HG03521 (cell line): ENCODE measurements at regions not wholly inside any gene's neighbourhood (a gene's known extent, or its start where the extent isn't known, plus 50 kb on each side); places are given as distances from the start of the nearest gene placed in this dataset.

Experiments used
- ATAC-seq: cut with Tn5 transposase; IDR thresholded peaks from one replicate; pipeline ENCODE4 v1.9.1; 2021; ENCODE audit warnings: mild to moderate bottlenecking, moderate library complexity; ENCODE audit not compliant: unreplicated experiment

DNA sequence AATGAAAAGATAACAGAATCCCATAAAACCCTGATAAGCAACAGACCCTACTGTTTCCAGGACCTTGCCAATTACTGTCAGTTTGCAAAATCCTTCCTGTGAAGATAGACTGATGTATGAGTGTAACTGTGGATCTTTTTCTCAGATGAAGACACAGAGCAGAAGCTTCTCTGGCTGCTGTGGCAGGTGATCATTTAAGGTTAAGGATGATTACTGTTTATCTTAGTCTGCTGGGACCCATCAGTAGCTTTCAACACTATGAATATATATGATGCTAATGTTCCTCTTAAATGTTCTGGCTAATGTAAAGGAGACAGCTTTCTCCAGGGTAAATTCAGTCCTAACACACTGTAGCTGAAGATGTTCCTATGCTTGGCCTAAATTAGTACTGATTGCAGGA, 56.0 kb upstream of the CTTNBP2 start:
- no peak for ATAC-seq

DNA sequence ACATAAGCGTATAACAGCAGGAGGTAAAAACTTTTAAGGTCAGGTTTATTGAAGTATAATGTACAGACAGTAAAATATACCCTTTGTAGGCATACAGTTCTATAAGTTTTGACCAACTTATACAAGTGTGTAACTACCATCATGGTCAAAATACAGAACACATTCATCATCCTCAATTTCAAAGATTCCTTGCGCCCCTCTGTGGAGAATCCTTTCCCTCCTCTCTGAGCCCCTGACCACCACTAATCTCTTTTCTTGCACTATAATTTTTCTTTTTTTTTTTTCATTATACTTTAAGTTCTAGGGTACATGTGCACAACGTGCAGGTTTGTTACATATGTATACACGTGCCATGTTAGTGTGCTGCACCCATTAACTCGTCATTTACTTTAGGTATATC, 58.1 kb upstream of the CTTNBP2 start:
- no peak for ATAC-seq

DNA sequence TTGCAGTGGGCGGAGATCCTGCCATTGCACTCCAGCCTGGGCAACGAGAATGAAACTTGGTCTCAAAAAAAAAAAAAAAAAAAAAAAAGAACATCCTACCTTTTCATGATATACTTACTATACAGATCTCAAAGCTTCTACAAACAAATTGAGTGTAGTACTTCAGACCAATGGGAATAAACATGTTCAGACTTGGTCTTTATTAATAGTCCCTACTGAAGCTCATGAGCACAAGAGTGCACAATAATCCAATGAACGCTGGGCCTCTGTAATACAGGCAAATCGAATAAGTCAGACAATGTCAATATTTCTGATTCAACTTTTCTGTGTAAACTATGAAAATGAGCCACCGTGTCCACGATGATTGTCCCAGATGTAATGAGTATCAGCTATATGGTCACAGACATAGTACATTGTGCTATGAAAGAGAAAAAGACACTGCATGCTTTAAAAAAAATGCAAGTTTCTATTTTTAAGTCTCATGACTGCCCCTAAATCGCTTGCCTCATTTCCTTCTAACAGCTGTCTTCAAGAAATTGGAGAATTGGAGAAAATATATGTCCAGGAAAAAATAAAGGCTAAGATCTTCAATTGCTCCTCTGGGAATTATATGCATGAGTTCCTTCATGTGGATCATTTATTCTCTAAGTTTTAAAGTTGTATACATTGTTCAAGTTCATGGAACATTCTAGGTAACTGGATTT, 64.0 kb upstream of the CTTNBP2 start:
- no peak for ATAC-seq

DNA sequence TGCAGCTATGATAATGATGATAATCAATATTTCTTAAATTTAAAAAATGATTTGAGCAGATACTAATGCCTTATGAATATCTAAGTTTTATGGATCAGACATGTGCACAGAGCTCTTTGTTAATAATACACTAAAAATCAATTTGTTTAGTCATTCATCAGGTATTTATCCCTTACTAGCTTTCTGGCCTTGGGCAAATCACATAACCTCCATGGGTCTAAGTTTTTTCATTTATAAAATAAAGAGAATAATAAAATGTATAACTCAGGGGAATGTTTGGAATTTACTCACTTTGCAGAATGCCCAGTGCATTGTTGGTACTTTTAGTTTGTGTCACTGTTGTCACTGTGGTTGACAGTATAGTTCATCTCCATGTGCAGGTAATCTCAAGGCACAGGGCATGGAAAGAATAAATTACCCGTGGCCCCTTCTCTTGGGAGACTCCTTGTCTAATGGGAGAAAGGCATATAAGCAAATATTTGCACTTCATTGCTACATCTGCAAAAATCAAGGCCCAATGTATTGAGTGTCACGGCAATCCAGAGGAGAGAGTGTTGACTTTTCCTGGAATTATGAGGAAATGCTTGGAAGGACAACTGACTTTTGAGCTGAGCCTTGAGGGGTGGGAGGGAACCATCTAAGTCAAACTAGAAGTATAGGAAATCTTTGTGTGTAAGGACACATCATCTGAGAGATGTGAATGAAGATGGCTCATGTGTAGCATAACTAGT, 64.7 kb upstream of the CTTNBP2 start:
- no peak for ATAC-seq

DNA sequence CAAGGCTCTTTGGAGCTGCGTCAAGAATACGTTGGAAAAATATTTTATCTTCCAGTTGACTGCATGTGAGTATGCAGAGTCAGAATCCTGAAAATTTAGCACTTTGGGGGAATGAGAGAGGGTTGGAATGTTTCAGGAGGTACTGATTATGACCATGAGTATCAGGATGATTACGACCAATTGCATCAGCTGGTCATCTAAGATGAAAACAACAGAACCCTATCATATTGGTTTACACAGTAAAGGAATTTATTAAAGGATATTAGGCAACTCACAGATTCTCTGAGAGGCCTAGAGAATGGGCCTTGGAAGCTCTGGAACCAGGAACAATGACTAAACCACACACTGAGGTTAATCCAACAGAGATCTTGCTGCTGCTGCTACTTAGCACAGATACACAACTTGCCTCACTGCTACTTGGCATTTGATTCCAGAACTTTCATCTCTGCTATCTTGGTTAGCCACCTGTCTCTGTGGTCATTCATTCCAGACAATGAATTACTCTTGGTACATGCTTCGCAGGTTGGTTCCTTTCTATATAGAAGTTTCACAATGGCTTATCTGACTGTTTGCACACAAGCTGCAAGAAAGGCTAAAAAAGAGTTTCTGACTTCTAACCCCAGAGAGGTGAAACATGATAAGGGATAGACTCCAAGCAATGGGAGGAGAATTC, 68.0 kb upstream of the CTTNBP2 start:
- no peak for ATAC-seq

DNA sequence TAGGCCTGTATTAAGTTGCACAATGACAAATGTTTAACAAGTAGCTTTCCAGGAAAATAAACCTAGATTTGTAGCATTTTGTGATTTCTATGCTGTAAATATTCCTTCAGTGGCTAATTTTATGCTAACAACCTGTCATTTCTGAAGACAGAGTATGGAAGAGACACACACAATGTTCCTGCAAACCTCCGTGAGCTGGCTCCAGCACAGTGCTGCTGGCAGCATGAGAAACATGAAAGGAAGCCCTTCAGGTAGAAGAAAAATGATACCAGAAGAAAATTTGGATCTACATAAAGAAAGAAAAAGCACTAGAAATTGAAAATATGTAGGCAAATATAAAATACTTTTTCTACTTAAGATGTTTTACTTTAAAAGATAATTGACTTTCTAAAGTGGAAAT, 69.5 kb upstream of the CTTNBP2 start:
- no peak for ATAC-seq

DNA sequence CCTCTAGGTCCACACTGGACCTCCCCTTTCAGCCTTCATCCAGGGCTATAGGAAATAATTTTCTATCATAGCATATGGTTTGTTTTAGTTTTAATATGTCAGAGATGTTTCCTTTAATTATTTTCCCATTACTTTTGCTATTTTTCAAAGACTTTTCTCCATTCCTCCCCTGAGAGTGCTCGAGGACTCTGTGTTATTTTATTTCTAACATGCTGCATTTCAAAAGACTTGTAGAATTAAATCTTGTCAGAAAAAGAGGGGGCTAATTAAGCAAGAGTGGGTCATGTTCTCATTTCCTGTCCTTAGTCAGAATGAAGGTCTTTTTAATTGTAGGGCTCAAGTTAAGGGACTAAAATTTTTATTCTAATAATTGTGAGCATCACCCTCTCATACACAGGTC, 71.6 kb upstream of the CTTNBP2 start:
- ATAC-seq, result no peak

DNA sequence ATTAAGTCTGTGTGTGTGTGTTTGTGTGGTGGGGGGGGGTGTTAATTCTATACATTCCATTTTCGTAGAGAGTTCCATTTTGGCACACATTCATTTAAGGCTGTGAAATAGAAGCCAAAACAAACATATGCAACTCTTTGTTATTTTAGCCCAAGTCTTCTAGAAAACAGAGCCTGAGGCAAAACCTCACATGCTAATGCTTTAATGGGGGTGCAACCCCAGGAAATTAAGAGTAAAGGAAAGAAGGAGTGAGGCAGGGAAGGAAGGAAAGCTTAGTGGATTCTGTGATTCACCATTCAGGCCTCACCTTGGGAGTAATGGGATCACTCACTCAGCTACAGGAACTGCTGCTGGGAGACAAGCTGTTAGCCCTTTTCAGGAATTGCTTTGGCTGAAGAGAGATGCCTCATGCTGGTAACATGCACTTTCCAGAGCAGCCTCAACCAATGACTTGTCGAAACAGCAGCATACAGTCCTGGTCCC, 73.0 kb upstream of the CTTNBP2 start:
- ATAC-seq, result no peak

DNA sequence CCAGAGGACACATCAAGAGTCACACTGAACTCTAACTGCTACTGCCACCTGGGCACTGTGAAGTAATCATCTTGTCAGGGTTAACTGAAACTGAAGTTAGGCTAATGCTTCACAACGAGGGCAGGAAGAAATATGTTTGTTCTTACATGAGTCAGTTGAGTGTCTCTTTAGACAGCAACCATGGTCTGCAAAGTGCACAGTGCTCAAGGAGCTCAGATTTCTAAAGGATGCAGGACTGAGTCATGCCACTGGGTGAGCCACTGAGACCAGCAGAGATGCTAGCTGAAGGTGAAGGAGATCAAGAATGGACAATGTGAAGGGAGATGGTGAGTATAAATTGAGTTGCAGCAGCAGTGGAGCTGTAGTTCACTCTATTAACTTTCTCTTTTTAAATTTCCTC, 76.0 kb upstream of the CTTNBP2 start:
- no peak for ATAC-seq

DNA sequence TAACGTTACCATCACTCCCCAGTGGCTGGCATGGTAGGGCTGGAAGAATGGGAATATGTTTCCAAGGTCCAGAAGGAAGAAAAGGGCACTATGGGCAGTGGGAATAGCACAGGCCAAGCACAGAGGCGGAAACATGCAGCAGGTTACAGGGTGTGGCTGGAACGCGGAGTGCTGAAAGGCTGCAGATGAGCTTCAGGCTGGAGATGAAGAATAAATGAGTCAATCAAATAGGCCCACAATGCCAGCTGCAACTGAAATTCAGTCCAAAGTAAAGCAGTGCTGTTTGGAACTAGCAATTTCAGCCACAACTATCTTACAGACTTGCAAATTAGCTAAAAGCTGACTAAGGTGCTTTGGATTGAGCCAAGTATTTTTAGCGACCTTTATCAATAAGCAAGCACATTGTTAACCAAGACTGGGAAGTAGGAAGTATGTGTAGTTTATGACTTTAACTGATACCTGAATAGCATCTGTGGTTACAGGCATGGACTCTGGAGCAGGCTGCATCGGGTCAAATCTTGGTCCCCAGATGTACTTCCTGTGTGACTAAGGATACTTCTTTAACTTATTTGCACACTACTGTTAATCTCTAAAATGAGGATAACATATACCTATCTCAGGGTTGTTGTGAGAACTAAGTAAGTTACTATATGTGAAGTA, 77.5 kb upstream of the CTTNBP2 start:
- ATAC-seq, result no peak

DNA sequence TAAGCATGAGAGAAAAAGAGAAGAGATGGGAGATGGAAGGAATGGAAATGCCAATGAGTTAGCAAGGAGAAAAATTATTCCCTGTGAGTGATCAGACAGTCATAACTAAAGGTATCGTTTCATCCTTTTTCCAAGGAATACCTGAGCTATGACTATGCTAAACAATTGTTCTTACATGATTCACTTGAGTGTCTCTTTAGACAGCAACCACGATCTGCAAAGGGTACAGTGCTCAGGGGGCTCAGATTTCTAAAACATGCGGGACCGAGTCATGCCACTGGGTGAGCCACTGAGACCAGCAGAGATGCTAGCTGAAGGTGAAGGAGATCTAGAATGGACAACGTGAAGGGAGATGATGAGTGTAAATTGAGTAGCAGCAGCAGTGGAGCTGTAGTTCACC, 78.0 kb upstream of the CTTNBP2 start:
- ATAC-seq, result no peak

DNA sequence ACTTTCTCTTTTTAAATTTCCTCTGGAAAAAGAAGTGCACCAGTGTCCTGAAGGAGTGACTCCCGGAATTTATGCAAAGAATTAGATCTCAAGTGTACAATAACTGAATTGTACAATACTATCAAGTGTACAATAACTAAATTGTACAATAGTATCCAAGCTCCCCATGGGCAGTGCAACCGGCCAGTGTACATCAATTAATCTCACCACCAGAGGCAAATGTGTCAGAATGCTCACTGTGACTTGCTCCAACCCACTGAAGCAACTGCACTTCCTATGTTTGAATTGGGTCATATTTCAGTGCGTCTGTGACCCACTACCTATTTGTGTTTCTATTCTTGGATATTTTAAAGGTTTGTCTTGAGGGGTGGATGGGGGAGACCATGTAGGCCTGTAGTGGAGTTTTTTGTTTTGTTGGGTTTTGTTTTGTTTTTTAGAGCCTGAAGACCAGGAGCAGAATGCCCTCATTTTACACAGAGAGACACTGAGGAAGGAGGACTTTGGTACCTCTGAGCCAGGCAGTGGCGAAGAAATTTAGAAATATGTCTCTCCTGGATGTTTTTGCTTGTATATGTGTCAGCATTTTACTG, 78.5 kb upstream of the CTTNBP2 start:
- ATAC-seq, result no peak

DNA sequence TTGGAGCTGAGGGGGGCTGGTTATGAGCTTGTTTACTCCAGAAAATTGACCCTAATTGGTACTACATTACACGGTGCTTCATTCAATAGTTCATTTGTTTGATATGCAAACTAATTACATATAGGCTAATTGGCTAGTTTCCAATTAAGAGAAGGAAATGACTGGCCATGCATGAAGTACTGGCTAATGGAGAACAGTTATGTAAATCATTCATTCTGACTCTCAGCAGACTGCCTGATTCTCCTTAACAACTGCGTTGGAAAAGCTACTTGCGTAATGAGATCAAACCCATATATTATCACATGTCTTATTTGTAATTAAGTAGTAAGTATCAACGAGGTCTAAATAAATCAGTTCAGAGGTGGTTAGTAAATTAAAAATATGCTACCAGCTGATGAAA, 81.8 kb upstream of the CTTNBP2 start:
- ATAC-seq, result no peak

DNA sequence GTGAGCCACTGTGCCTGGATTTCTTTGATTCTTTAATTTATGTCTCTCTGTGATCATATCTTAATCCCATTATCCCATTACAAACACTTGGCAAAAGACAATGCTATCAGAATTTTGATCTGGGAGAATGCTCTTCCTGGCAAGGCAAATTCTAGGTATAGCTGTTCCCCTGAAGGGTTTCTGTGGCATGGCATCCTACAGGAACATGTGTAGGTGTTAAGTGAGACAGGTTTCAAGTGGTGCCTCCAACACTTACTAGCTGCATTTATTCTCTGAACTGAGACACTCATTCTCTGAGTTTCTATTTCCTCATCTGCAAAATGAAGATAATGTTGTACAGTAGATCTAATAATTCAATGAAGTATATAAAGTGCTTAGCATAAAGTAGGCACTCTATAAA, 87.1 kb upstream of the CTTNBP2 start:
- ATAC-seq, result no peak

DNA sequence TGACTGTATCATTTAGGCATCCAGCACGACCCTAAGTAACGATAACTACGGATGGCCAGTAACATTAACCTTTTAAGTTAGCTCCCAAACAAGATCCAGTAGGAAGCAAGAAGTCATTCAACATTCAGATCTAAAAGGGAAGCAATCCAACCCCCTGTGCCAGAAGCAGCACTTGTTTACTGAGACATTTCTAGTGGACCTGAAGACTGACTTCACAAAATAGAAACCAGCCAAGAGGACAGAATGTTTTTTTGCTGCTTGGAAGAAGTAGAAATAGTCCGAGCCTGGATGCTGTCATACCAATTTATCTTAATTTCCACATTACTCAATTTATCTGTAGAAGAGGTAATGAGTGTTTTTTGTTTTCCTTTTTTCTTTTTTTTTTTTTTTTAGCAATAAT, 88.0 kb upstream of the CTTNBP2 start:
- ATAC-seq, result no peak

DNA sequence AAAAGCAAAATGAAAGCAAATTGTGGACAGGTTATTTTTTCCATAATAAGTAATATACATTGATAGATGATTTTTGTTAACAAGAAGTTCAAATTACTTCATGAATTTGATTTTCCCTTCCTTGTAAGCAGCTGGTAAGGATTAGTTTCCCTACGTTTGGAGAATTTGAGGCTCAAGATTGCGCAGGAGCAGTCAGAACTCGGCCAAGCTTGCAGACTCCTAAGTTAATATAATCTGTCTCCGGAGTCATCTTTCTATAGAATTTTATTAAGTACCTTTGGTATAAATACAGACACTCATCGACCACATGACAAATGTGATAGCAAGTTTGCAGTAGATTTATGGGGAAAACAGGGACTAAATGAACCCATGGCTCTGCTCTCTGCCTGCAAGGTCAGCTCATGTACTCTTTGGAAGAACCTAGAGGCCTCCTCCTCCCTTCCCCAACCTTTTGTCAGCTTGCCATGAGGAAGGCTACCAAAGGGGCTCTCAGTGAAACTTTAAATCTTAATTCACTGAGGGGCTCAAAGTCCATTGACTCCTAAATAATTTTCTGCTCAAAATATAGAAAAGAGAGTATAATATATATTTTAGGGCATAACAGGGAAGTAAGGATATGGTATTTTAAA, 89.2 kb upstream of the CTTNBP2 start:
- ATAC-seq, result no peak

DNA sequence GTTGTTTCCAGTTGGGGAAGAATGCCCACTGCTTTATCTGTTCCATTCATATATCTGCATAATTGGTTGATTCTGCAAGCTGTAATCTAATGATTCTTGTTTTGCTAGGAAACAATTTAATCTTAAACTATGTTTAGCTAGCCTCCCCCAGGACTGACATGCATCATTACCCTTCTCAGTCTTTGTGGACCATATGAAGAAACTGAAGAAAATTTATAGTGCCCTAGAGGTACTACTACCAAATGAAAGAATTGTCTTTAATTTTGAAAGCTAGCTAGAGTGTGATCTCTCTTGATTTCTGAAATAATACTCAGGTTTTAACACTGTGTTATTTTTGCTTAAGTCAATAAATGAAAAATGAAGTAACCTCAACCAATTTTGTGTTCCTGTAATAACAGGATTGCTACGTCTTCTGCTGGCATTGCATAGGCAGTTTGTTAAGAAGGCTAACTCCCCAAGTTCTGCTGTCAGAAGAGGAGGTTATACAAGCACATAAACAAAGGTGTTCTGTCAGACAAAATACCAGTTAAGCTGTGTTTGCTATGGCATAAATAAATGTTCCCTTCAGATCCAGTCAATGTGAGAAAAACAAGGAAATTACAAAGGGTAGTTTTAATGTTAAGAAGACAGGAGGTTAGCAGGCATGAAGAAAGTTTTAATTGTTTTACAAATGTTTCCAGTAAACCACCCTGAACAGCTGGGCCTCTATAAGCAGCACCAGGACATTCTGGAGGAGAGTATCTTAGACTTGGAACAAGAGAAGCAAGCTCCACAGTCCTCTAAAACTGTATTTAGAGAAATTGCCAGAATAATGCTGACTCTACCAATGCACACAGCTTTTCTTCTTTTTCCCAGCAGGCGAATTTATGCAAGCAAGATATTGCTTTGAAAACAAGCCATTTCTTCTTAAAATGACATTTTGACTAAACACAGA, 90.3 kb upstream of the CTTNBP2 start:
- no peak for ATAC-seq

DNA sequence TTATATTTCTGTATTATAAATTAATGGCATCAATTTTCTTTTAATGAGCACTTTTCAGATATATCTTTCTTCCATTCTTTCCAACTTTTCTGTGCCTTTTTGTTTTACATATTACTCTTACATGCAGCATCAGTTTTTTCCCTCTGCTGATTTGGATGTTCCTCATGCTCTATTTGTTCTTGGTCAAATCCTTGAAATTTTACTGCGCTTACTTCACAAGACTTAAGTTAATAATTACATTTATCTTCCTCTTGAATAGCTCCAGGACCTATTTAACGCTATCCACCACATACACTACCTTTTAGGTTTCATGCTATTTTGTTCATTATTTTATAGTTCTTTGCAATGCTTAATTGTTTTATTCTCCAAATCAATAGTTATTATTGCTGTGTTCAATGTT, 97.6 kb upstream of the CTTNBP2 start:
- ATAC-seq, result no peak

DNA sequence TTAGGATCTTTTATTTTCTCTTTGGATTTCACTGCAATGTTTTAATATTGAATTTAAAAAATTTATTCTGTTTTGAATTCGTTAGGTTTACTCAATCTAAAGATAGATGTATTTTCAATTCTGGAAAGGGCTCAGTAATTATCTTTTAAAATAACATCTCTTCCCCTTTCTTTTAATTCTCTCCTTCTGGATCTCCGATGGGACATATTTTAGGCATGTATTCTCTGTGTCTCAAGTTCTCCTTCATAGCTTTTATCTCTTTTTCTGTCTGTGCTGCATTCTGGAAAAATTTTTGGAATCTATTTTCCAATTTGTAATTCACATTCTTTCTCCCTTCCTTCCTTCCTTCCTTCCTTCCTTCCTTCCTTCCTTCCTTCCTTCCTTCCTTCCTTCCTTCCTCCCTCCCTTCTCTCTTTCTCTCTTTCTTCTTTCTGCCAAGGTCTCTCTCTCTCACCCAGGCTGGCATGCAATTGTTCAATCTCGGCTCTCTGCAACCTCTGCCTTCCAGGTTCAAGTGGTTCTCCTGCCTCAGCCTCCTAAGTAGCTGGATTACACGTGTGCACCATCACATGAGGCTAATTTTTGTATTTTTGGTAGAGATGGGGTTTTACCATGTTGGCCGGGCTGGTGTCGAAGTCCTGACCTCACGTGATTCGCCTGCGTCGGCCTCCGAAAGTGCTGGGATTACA, 98.5 kb upstream of the CTTNBP2 start:
- no peak for ATAC-seq
